Globus pallidus (tissue), 1 donor: ENCODE measurements at regions not wholly inside any gene's neighbourhood (a gene's known extent, or its start where the extent isn't known, plus 50 kb on each side); places are given as distances from the start of the nearest gene placed in this dataset.
"Not testable (repeated sequence)": the region's sequence is repeated elsewhere in the genome, so short reads cannot be mapped to it uniquely, and the experiment has no call there.

ENCODE experiments used
- DNase-seq: peaks from one replicate; pipeline ENCODE4 v3.0.0-alpha.2; 2015; ENCODE audit warnings: low spot score

DNA sequence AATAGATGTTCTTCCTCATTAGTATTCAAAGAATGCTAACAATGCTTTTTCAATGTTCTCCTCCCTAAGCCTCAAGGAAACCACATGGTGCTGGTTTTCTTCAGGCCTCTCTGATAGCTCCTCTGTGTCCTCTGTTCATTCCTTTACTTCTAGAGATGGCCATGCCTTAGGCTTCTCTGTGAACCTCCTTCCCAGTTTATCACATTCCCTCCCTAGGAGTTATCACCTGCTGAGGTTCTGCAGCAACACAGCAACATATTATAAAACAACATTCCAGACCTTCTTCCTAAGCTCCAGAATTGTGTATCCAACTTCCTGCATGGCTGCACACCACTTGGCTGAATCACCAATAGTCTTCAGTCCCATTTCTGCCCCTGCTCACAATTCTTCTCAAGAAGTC lies 325.5 kb downstream of the IRS1 start:
- DNase-seq = no peak

DNA sequence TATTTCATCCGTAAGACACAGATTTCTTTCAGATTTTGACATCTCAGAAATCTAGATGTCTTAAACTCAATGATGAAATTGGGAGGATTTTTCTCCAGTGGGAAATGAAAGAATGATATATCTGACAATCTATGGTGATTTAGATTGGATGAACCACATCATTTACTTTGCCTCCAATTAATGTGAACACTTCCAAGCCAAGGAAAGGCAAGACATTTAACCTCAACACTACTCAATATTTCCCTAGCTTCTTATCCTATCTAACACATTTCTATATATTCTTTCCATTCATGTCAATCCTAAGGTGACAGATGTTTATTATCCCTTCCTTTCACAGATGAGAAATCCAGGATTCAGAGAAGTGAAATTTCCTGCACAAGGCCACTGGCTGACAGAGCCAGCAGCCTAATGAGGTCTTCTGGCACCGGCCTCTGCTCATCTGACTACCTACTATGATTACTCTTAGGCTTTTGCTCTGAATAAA lies 327.6 kb downstream of the IRS1 start:
- DNase-seq = no peak

DNA sequence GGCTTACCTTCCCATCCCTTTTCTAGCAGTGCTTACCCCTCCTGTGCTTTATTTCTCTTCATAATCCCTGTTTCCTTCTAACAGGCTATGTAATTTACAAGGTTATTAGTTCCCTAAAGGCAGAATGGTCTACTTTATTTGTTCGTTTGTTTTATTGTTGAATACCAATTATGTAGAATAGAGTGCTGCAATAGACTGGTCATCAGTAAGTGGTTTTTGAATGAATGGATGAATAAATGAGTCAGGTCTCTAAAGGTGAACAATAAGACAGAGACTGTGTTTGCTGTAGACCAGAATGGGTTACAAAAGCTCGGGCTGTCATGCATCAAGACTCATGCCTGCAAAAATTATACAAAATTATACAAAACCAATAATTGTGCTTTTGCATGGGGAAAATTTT lies 332.0 kb downstream of the IRS1 start:
- no peak for DNase-seq

GRCh38 chr2:226467221-226467620 lies 332.4 kb downstream of the IRS1 start:
- DNase-seq = no peak

- DNase-seq = no peak
Observed at GRCh38 chr2:226466589-226466988, 333.0 kb downstream of the IRS1 start.

- DNase-seq = no peak
Observed at GRCh38 chr2:226466124-226466523, 333.5 kb downstream of the IRS1 start.

GRCh38 chr2:226464380-226464779 lies 335.2 kb downstream of the IRS1 start:
- no peak for DNase-seq

- DNase-seq = no peak
Observed at GRCh38 chr2:226463154-226463553, 336.5 kb downstream of the IRS1 start.

DNA sequence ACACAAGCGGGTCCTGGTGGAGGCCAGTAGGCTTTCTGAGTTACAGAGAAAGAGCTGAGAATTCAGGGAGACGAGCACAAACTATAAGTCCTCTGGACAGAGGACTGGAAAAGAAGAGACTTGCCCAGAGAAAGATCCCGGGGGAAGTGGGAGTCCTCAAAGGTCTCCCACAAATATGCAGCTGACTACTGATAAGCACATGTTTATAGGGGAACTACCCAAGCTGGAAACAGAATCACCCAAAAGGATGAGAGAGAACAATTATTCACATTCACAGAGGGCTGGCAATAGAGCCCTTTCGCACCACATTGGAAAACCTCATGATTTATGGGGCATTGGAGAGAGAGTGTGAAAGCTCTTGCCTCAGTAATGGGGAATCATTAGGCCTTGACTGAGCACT lies 337.6 kb downstream of the IRS1 start:
- DNase-seq = no peak

DNA sequence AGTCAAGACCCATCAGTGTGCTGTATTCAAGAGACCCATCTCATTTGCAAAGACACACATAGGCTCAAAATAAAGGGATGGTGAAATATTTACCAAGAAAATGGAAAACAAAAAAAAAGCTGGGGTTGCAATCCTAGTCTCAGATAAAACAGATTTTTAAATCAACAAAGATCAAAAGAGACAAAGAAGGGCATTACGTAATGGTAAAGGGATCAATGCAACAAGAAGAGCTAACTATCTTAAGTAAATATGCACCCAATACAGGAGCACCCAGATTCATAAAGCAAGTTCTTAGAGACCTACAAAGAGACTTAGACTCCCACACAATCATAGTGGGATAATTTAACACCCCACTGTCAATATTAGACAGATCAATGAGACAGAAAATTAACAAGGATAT lies 343.5 kb downstream of the IRS1 start:
- DNase-seq = not testable (repeated sequence)

DNA sequence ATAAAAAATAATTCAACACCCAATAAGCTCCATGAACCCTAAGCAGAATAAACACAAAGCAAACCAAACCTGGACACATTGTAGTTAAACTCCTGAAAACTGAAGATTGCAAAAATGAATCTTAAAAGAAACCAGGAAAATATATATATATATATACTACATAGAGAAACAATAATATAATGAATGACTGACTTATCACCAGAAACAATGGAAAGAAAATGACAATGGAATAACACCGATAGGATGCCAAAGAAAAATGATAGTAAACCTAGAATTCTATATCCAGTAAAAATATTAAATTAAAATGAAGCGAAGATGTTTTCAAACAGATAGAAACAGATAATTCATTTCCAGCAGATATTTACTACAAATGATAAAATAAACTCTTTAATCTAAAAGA lies 346.9 kb downstream of the IRS1 start:
- DNase-seq = no peak

DNA sequence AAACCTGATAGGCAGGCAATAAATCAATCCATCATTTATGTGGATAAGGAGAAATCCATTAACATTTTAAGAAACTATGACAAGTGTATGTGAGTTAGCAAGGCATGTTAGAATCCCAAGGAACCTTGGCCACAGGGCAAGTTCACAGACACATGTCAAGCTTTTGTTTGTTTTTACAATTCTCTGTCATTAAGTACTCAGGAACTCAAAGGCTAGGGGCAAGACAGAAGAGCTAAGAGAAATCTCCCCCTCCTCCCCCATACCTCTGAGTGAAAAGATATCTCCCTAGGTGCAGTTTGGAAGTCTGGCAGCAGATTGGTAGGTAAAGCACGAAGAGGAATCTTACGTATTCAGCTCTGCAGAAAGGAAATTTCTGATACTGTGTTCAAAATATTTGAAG lies 348.1 kb downstream of the IRS1 start:
- no peak for DNase-seq

GRCh38 chr2:226450141-226450540 lies 349.5 kb downstream of the IRS1 start:
- no peak for DNase-seq

- DNase-seq = no peak
Observed at GRCh38 chr2:226447338-226448300, 352.0 kb downstream of the IRS1 start.

- DNase-seq = no peak
Observed at GRCh38 chr2:226446406-226447001, 353.1 kb downstream of the IRS1 start.

GRCh38 chr2:226445216-226445861 lies 354.3 kb downstream of the IRS1 start:
- no peak for DNase-seq

DNA sequence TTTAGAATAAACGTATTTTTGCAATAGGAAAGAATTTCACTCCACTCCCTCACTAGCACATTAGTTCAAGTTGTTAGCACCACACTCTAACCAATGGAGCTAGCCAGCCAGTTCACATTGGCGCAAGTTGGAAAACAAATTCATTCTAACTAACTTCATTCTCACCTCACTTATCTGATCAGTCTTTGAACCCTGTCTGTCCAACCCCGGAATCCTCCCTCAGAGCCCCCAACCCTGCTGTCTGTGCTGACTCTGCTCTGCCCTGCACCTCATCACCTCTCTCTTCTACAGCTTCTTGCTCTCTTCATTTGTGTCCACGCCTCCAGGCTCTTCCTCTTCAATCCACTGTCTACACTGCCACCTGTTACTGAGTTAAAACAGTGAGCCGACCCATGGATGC lies 356.5 kb downstream of the IRS1 start:
- no peak for DNase-seq

- DNase-seq = no peak
Observed at GRCh38 chr2:226440127-226440918, 359.3 kb downstream of the IRS1 start.

DNA sequence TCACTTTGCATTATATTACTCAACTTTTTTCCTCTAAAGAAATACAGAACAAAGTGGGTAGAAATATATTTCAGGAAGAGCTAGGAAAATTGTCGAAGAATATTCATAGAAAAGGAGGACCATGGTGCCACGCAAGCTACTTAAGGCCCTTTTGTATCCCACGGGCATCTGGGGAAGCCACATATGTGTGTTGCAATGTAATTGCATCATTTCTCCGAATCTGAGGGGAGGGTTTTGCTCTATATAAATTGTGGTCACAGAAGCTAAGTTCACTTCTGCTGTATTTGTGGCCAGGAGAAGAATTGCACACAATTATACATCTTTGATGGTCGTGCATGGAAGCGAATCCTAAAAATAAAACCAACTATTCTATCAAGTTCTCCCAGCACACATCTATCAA lies 360.3 kb downstream of the IRS1 start:
- DNase-seq = no peak

- no peak for DNase-seq
Observed at GRCh38 chr2:226435146-226435545, 364.5 kb downstream of the IRS1 start.

DNA sequence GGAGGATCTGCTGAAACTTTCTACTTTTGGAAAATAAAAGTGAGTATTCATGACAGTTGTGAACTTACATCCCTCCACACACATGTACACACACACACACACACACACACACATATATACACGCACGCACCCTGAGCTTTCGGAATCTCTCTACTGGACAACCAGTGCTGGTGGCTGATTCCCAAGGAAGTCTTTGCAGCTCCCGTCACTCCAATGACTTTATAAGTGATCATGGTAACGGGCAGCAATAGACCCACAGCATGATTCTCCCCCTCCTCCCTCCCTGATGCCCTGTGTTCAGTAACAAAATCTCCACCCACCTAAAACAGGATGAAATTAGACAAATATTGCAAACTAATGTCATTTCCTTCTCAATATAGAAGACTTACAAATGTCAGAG lies 364.9 kb downstream of the IRS1 start:
- no peak for DNase-seq
